Stimulated activated CD8-positive, alpha-beta memory T cell treated with anti-CD3 and anti-CD28 coated beads, Interleukin-2, amount 100 ng/mL, for 48 hours (primary cell): ENCODE measurements at regions not wholly inside any gene's neighbourhood (a gene's known extent, or its start where the extent isn't known, plus 50 kb on each side); places are given as distances from the start of the nearest gene placed in this dataset.
"Not testable (repeated sequence)": the region's sequence is repeated elsewhere in the genome, so short reads cannot be mapped to it uniquely, and the experiment has no call there.

ENCODE experiments used
- DNase-seq, 2 donors: peaks; one replicate each; pipeline ENCODE4 v3.0.0-alpha.2; 2020; ENCODE audit warnings: low read depth in 2 of 2

GRCh38 chr6:85016726-85017125 is 252.3 kb upstream of the TBX18 start:
- DNase-seq, result no peak

GRCh38 chr6:85015396-85015990 is 251.1 kb upstream of the TBX18 start:
- no peak for DNase-seq

GRCh38 chr6:85010865-85011264 is 246.5 kb upstream of the TBX18 start:
- DNase-seq, result no peak

GRCh38 chr6:85008296-85009009 is 244.1 kb upstream of the TBX18 start:
- no peak for DNase-seq

- DNase-seq, result no peak
Observed at GRCh38 chr6:85006362-85006761, 242.0 kb upstream of the TBX18 start.

GRCh38 chr6:85005494-85005893 is 241.1 kb upstream of the TBX18 start:
- no peak for DNase-seq

GRCh38 chr6:85004361-85004995 is 240.1 kb upstream of the TBX18 start:
- no peak for DNase-seq

GRCh38 chr6:85002847-85003246 is 238.4 kb upstream of the TBX18 start:
- DNase-seq, result no peak

- DNase-seq, result no peak
Observed at GRCh38 chr6:85000001-85000400, 235.6 kb upstream of the TBX18 start.

- DNase-seq, result no peak
Observed at GRCh38 chr6:84998223-84998622, 233.8 kb upstream of the TBX18 start.

- not testable (repeated sequence) for DNase-seq
Observed at GRCh38 chr6:84988766-84989165, 224.4 kb upstream of the TBX18 start.

GRCh38 chr6:84985490-84985889 is 221.1 kb upstream of the TBX18 start:
- not testable (repeated sequence) for DNase-seq

GRCh38 chr6:84979541-84979940 is 215.1 kb upstream of the TBX18 start:
- no peak for DNase-seq

GRCh38 chr6:84977363-84977705 is 212.9 kb upstream of the TBX18 start:
- DNase-seq, result no peak

GRCh38 chr6:84976526-84977362 is 212.3 kb upstream of the TBX18 start:
- DNase-seq, result no peak

- DNase-seq, result no peak
Observed at GRCh38 chr6:84975316-84975715, 210.9 kb upstream of the TBX18 start.

GRCh38 chr6:84973606-84974005 is 209.2 kb upstream of the TBX18 start:
- no peak for DNase-seq

- no peak for DNase-seq
Observed at GRCh38 chr6:84967965-84968364, 203.6 kb upstream of the TBX18 start.

GRCh38 chr6:84967389-84967788 is 203.0 kb upstream of the TBX18 start:
- no peak for DNase-seq

GRCh38 chr6:84953111-84953755 is 188.8 kb upstream of the TBX18 start:
- no peak for DNase-seq

GRCh38 chr6:84944926-84945325 is 180.5 kb upstream of the TBX18 start:
- not testable (repeated sequence) for DNase-seq

GRCh38 chr6:84943905-84944304 is 179.5 kb upstream of the TBX18 start:
- no peak for DNase-seq
